Ovary (tissue), 3 donors: ENCODE measurements at regions not wholly inside any gene's neighbourhood (a gene's known extent, or its start where the extent isn't known, plus 50 kb on each side); places are given as distances from the start of the nearest gene placed in this dataset.

ENCODE experiments used
- CTCF ChIP-seq, 3 donors: fragments of 450-650 bp in 2 of 3; fragments of 200-600 bp in 1 of 3; IDR thresholded peaks; one replicate each; pipeline versions ENCODE4 v1.5.1 to v1.8.0; 2016 to 2022; ENCODE audit warnings: antibody characterized with exemption in 3 of 3, mild to moderate bottlenecking in 1 of 3
- POLR2A ChIP-seq: fragments of 450-650 bp; IDR thresholded peaks from one replicate; pipeline ENCODE4 v1.6.1; 2017; ENCODE audit warnings: antibody characterized with exemption, mild to moderate bottlenecking, moderate library complexity
- donor health status: DM: no; HTN: no; CAD: no.

GRCh38 chr4:135368831-135369230 lies 1167.2 kb upstream of the PABPC4L start:
- TF ChIP-seq CTCF (IDR thresholded peaks at IDR 0.05): no peak
- TF ChIP-seq POLR2A: no peak
